Effector CD8-positive, alpha-beta T cell (primary cell): ENCODE measurements at regions not wholly inside any gene's neighbourhood (a gene's known extent, or its start where the extent isn't known, plus 50 kb on each side); places are given as distances from the start of the nearest gene placed in this dataset.

Experiments
- DNase-seq: peaks from one replicate; lab custom pipeline; 2025; lab: John Stamatoyannopoulos, UW

DNA sequence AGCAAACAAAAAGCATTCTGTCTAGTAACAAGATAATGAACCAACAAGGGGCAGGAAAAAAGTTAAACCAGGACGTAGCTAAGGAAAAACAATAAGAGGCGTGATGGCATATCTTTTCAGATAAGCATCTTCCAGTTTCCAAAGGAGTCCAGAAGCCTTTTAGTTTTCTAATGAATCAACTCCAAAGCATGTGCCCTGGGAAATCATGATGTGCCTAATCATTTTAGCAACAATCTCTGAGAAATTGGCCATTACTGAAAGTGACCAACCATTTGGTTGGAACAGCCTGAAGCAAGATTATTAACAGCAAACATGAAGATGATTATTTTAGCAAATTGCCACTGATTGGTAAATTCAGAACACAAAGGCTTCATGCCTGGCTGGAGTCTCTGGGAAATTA, 440.9 kb upstream of the MAF start:
- DNase-seq: no peak

DNA sequence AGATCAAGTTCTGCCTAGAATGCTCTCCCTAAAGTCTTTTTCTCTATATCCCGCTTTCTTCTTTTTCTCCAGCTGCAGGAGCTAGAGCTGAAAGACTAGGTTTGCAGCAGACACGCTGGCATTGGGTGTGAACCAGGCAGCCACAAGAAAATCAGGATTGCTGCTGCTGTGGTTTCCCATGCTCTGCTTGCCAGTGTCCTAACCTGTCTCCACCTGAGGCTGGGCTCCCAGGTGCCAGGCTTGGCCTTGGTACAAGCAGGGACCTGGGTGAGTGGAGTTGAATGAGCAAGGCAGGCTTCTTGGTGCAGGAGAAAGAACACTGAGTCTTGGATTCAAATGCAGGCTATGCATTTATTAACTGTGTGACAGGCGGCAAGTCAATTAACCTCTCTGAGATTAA, 440.3 kb upstream of the MAF start:
- no peak for DNase-seq

DNA sequence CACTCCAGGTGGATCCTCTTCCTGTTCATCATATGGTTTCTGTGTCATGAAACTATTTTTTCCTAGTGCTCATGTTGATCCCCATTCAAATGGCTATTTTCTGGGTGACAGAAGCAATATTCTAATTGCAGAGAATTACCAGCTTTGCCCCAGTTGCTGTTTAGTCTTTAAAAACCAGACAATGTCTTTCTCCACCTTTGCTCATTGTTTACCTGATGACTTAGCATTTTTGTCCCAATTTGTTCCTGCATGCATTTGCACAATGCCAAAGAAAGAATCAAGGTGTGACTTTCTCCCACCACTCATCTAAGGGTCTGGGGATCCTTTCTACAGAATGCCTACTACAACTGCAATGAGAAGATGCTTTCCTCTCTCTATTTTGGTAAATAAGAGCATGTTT, 439.9 kb upstream of the MAF start:
- no peak for DNase-seq

DNA sequence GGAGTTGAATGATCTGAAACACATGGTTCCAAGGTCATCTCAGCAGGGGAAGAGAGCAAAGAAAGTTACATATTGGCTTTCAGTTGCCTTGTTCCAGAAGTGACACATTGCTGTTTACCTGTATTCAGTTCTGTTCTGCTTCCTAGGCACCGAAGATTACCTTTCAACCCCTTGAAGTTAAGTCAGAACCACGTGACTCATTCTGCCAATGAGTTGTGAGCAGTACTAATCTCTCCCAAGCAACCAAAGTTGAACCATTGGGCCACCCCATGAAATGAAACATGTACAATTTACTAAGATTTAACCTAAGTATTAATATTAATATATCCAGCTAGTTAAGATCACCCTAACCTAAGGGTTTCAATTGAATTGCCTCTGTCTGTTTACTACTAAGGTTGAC, 439.2 kb upstream of the MAF start:
- no peak for DNase-seq

DNA sequence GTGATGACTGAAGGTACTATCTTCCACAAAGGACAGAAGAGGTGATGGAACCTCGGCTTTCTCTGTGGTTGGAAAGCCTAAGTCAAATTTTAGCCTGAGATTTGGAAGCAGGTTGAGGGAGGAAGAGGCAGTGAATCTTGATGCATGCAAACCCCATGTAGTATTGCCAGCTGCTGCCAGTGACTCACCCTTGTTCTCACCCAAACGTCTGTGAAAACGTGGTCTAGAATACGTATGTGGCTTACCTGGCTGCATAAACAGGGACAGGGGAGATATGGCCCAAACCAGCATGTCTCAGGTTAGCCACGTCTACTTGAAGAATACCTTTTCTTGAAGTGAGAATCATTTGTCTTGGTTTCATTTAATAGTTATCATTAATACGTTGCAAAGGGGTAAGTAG, 438.0 kb upstream of the MAF start:
- no peak for DNase-seq

DNA sequence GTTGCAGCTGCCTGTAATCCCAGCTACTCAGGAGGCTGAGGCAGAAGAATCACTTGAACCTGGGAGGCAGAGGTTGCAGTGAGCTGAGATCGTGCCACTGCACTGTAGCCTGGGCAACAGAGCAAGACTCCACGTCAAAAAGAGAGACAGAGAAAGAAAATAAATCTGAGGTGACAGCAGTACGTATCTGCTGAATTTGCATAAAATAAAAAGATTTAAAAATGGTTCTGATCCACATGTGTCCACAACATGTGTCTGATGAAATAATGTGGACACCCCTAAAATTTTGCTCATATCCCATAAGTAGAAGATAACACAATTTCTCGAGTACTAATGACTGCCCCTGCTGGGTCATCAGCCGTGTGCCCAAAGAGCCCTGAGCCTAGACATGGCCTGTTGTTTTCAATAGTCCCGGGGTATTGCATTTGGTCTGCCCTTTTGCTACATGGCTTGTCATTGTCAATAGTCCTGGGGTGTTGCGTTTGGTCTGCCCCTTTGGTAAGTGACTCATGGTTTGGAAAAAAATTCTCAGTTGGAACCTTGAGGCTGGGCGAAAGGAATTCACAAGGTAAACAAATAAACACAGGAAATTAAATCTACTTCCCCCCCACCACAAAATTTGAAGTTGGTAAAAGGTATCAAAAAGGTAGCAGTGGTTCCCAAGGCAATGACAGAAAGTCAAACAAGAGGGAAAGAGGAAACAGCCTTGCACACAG, 434.6 kb upstream of the MAF start:
- DNase-seq: no peak

DNA sequence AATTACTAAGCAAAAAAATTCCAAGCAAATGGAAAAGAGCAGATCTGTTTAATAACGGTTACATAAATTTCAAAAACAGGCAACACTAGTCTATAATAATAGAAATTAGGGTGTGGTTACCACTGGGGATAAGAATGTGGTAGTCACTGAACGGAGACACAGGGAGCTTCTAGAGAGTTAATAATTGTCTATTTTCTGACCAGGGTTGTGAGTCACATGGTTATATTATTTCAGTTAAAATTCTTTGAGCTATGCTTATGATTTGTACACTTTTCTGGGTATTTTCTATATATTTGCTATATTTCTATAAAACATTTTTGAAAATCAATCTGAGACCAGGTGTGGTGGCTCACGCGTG, 433.9 kb upstream of the MAF start:
- DNase-seq: no peak

DNA sequence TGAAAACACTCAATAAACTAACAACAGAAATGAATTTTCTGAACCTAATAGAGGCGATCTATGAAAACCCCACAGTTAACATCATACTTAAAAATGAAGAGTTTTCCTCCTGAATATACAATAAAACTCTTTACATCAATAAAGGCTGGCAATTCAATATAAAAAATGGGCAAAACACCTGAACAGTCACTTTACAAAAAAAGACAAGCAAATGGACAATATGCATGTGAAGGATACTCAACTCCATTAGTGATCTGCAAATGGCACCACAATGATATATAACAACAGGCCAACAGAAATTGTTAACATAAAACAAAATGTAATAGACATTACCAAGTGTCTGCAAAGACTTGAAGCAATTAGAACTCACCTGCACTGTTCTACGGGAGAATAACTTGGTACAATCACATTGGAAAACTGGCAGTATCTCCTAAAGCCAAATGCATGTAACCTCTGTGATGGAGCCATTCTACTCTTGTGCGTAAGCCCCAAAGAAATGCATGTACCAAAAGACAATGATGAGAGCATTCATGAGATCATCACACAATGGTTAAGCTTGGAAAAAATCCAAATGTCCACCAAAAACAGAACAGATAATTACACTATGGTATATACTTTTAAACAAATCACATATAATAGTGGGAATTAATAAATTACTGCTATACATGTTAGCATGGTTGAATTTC, 433.4 kb upstream of the MAF start:
- no peak for DNase-seq

DNA sequence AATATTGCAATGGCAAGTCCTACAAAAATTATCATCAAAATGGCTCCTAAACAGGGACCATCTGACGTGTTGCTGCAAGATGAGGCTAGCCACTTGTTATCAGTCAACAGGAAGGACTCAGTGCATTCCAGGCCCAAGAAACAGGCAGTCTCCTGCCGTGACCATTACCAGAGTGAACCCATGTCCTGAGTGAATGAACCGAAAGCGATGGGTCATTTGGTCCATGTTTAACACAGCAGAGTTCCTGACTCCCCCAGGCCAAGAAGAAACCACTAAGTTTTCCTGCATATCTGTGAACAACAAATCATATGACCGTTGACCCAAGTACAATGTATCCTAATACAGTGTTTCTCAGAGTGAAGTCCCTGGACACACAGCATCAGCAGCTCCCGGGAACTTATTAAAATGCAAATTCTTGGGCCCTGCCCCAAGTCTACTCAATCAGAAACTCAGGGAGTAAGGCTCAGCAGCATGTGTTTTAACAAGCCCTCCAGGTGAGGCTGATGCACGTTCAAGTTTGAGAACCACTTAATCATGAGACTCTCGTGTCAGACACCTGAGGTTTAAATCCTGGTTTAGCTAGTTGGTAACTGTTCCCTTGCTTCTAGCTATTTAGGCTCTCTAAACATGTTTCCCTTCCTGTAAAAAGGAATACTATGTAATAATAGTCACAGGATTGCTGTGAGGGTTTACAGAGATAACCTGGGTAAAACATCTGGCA, 429.4 kb upstream of the MAF start:
- DNase-seq: no peak

DNA sequence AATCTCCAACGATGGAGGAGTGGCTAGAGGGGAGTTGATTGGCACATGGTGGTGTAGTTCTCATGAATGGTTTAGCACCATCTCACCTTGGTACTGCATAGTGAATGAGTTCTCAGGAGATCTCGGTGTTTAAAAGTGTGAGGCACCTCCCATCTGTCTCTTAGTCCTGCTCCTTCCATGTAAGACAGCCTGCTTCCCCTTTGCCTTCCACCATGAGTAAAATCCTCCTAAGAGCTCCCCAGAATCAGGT, 428.8 kb upstream of the MAF start:
- DNase-seq: no peak

DNA sequence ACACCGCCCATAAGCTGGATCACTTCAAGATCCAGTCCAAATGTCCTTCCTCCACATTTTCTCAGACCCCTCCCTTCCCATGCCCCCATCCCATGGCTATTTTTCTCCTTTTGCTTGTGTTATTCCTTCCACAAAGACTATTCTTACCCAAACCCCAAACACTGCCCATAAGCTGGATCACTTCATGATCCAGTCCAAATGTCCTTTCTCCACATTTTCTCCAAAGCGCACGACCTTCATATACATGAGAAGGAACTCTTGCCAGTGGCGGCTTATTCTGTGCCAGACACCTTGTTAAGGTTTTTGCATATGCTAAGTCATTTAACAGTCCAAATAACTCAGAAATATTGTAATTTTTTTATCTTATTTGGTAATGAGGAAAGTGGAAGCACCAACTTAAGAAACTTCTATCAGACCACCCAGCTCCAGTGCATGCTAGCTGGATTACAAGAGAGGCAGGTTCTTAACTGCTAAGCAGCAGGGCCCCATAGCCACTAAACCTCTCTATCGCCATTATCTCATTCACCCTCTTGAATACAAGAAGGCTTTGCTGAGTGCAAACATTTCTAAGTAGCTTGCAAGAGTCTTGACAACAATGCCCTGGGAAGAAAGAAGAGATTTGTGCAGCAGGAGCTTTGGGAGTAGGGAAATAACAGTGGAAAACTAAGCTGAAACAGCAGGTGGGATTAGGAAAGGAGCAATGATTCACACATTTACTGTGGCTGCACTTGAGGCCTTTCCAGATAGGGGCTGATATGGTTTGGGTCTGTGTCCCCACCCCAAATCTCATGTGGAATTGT, 428.2 kb upstream of the MAF start:
- no peak for DNase-seq

DNA sequence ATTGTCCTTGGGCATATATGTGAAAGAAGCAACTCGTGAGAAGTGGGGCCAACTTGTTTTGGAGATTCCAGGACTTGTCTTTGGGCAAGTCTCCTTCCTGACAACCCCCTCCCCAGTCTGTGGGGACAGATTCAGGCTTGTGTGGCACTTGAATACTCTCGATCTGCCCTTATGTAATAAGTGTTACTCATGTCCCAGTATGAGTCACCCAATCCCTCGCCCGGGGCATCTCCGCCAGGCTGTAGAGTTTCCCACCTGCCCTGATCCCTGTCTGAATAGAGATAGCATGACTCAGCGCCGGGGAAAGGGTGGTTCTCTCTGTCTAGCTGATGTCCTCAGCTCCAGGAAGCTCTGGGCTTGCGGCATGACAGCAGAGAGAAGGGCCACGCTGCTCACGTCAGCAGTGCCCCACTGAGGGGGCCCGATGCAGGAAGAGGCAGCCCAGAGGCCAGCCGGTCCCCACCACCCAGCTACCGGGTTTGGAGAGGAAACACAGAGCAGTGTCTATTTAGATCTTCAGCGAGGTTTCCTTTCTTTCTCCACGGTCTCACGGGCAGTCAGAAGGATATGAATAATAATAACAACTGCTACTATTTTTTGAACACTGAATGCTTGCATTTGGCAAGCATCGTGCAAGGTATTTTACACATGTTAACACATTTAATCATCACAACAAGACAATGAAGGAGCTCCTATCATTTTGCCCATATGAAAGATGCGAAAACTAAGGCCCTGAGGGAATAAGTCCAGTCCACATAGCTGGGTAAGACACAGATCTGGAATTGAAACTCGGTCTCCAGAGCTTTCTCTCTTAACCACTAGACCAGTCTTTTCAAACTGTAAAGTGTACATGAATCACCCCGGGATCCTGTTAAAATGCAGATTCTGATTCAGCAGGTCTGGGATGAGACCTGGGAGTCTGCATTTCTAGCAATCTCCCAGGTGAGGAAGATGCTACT, 426.7 kb upstream of the MAF start:
- DNase-seq: no peak

DNA sequence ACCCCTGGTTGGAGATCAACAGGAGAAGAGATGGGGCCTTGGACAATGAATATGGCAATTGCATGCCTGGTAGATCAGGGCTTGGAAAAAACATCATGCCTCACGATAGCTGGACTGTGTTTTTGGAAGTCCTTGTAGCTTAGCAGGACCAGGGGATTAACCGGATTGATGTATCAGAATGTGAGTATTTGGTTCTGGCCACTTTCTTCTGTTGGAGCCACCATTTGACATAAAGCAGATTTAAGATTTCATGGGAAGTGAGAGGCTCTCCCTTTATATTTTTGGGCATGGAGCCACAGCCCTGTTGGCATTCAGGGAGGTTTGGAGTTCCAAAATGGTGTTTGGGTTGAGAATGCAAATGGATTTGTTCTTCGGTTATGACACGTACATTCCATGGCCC, 424.7 kb upstream of the MAF start:
- DNase-seq: no peak

DNA sequence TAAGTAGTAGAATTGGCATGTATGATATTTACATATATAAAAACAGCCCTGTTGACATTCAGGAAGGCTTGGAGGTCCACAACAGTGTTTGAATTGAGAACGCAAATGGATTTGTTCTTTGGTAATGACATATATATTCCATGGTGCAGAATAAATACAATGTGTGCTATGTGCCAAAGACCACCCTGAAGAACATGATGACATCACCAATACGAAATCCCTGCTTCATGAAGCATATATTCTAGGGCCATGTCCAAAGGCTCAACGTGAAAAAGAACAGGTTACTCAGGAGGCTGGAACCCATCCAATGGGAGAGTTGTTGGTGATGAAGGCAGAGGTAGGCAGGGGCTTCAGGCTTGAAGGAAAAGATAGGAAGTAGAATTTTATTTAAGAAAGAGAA, 423.9 kb upstream of the MAF start:
- DNase-seq: no peak

DNA sequence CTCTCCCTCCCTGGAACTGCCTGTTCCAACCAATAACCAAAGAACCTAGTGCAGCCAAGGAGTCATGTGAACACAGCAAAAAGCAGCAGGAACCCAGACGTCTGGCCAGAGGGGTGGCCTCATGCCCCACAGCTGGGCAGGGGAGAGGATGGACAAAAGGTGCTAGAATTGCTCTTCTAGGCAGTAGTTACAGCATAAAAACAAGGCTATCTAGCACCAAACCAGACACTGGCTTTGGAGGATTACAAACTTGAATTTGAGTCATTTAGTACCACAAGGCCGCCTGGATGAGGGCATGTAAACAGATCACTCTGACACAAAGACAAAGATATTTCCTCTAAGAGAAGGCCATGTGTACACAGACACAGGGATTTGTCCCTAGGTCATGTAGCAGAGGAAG, 423.3 kb upstream of the MAF start:
- DNase-seq: no peak

DNA sequence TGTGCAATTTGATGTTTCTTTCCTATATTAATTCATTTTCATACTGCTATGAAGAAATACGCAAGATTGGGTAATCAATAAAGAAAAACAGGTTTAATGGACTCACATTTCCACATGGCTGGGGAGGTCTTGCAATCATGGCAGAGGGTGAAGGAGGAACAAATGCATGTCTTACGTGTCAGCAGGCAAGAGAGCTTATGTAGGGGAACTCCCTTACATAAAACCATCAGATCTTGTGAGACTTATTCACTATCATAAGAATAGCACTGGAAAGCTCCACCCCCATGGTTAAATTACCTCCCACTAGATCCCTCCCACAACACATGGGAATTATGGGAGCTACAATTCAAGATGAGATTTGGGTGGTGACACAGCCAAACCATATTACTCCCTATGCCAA, 418.9 kb upstream of the MAF start:
- DNase-seq: no peak

DNA sequence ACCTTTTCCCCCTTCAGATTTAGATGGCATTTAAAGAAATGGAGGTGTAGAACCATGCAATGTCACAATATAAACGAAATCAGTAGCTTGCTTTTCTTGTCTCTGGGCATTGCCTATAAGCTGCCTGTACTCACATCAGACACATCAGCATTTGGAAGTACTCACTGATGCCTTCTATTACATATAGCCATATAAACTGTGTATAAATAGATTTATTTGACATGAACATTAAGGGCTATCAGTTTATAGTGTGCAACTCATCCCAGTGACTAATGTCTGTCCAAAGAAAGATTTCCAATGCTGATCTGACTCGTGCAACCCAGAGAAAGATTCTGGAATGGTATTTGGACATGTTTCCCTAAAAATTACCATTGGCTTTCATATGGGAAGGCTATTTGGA, 417.9 kb upstream of the MAF start:
- DNase-seq: no peak

DNA sequence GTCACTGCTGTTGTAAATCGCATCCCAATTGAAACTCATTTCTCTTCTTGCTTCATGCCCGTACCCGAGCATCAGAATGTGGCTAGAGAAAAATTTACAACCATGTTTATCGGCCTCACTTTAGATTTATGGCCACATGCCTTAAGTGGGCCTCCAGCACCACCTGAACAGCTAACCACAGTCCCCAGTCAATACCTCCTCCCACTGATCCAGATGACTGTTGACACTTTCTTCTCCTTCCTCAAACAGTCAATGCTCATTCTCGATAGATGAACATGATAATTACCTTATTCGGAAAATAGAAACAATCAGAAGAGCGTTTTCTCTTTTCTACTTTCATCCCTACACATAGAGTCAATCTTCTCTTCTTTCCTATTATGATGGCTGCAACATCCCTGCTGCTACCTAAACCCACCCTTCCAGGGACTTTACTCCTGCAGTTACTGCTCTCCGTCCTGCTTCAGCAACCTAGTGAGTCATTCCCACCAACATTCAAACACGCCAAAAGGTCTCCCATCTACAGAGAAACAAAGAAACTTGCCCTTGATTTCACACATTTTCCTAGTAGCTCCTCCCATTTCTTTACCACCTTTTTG, 416.3 kb upstream of the MAF start:
- no peak for DNase-seq

DNA sequence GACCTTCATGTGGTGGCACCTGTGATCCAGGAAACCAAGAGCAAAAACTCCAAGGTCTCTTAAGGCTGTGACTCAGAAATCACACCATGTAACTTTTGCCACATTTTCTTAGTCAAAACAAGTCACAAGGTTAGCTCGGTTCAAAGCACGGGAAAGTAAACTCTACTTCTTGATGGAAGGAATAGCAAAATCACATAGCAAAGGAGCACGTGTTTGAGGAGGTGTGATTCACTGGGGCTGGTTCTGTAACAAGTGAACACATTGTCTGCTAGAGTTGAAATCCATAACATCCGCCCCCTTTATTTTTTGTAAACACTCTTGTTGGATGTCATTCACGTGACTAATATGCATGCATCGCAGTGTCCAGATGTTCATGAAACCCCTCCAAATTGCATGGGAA, 415.0 kb upstream of the MAF start:
- DNase-seq: no peak

DNA sequence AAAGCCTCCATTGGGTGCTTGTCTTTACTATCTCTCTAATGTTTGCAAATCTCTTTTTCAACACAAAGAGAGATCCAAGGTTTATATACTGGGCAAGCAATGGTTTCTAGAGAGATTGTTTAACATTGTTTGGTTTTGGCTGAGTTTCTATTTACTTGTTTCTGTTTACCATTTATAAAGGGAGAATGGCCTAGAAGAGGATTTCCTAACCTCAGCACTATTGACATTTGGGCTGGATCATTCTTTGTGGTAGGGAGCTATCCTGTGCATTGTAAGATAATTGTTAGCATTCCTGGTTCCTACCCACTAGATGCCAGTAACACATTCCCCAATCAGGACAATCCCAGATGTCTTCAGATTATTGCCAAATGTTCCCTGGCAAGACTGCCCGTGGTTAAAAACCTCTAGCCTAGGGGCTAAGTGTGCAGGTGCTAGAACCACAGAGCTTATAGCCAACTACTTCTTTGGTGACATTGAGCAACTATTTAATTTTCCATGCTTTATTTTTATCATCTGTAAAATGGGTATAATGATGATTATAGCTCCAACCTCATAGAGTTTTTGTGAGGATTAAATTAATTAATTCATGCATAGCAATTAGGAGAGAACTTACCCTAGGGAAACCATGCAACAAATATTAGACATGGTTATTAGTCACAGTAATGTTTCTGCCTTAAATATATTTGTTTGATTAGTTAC, 413.9 kb upstream of the MAF start:
- DNase-seq: no peak

DNA sequence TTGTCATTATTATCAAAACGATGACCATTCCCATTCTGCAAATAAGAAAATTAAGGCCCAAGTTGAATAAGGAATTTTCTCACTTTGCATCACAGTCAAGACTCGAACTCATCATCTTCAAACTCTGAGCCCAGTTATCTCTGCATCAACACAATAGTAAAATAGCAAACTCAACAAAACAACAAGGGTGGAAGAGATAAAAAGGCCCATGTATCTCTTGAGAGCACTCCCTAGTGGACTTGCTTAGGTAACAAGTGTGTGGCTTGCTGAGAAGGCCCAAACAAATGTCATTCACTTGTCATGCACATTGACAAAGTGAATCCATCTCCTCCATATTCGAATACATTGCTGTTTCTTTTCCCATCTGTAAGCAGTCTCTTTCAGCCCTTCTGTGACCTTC, 412.0 kb upstream of the MAF start:
- DNase-seq: no peak
